GM19239 (cell line): ENCODE measurements at regions not wholly inside any gene's neighbourhood (a gene's known extent, or its start where the extent isn't known, plus 50 kb on each side); places are given as distances from the start of the nearest gene placed in this dataset.

Source experiments
- DNase-seq: peaks from one replicate; pipeline ENCODE4 v3.0.0; 2011; ENCODE audit warnings: low spot score; ENCODE audit not compliant: insufficient read length
- FAIRE-seq: peaks from 2 replicates; lab custom pipeline; 2011; peaks lifted over from hg19 to GRCh38; lab: Jason Lieb, UNC

DNA sequence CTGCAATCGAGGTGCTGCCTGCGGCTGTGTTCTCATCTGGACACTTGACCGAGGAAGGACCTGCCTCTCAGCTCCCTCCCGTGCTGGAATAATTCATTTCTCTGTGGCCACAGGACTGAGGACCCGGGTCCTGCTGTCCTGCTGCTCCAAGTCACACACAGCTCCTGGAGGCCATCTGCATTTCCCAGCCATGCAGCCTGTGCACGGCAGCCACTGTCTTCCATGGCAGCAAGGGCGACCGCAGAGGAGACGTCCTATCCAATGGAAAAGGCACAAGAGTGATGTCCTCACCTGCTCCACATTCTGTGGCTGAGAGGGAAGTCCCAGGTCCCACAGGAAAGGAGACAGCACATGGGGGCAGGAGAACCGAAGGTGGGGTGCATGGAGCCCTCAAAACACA is 495.8 kb downstream of the BRD1 start:
- FAIRE-seq: no peak
- DNase-seq: no peak

DNA sequence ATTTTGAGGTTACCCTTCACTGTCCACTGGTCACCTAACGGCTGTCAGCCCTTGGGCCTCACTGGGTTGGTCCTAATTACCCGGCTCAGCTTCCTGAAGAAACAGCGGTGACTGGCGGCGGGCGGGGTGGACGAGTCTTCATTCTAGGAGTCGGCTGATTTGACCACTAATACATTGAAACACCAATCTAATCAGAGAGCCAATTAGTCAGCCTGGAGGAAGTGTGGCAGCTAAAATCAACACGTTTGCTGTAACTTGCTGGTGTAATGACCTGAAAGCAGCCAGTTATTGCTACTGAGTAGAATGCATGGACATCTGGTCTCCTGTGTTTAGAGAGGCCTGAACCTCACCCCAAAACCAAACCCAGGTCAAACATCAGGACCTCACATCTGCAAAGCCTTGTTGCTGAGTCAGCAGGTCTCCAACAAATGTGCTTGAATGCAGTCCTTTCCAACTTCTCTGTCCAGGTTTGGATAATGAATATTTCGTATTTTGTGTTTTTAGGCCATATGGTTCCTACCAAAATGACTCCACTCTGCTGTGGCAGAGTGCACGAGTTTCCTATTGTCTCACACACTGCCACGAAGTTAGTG is 496.4 kb downstream of the BRD1 start:
- DNase-seq: no peak
- FAIRE-seq: no peak

DNA sequence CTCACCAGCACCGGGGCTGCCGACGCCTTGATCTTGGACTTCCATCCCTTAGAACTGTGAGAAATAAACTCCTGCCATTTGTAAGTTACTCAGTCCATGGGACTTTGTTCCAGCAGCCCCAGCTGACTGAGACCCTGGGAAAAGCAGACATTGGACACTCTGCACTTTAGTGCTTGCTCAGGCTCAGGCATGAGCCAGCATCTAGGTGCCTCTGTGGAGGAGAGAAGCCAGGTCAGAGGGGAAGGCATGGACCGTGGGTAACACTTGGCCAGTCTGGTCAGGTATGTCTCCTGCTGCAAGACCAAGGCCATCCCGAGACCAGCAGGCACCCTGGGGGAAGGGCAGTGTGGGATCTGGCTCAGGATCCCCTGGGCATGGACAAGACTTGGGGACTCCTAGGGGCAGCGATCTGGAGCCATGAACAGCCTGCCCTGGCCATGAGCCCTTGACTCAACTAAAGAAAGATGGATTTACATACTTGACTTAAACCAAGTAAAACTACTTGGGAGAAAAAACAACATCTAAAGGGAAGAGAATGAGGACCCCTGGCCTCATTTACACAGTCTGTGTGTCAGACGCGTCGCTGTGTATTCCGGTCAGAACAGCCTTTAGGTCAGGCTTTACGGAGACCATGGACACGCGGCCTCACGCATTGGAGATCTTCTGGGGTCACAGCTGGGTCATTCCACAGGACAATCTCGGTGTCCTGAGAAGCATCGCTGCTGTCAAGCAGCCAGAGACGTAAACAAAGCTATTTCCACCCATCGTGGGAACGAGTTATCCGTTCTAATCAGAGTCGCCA is 497.1 kb downstream of the BRD1 start:
- no peak for DNase-seq
- no peak for FAIRE-seq

DNA sequence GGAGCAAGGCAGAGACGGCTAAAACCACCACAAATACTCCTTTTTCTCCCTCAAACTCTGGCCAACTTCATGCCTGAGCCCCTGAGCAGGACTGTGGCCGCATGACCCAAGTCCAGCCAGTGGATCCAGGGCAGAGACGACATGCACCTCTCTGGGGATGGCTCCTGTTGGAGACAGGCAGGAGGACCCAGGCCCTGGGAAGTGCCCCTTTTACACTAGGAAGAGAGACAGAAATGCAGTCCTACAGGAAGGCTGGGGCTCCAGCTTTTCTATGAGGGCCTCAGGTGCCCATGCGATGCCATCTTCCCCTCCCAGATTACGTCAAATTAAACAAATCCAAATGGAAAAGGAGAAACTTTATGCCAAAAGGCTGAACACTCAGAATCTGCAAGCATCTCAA is 498.0 kb downstream of the BRD1 start:
- DNase-seq: no peak
- no peak for FAIRE-seq

DNA sequence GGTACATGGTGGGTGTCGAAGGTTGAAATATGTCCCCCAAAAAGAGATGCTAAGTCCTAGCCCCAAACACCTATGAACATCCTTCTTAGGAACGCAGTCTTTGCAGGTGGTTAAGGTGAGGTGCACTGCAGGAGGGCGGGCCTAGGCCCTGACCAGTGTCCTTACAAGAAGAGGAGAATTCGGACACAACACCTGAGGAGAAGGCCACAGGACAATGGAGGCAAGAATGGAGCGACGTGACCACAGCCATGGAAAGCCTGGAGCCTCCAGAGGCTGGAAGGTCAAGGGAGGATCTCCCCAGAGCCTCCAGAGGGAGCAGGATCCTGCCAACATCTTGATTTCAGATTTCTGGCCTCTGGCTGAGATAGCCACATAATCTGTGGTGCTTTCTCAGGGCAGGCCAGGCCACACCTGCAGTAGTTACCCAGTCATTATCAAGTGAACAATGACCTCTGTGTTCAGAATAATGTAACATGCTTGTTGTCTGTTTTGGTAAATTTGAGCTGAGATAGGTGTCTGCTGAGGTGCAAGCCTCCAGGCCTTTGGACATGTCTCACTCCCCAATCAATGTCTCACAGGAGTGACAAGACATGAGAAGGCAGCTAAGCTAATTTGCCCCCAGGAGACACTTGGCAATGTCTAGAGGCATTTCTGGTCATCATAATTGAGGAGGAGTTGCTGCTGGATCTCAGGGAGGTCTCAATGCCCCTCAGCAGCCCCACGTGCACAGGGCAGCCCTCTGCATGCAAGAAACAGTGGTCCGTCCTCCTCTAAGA is 498.9 kb downstream of the BRD1 start:
- no peak for DNase-seq
- no peak for FAIRE-seq

DNA sequence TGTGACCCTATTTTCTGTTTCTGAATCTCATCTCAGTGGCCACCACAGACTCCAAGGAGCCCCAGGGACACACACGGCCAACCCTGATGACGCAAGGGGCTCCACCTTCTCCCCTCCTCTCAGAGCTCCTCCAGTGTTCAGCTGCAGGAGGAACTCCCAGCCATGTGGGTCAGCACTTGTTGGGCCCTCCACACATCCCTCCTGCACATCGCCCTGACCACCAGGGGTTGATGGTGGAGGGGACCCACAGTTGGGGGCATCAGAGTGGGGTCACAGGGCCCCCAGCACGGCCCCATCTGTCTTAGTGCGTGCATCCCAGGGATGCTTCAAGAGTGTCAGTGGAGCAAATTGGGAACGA is 499.6 kb downstream of the BRD1 start:
- DNase-seq (no peak), FAIRE-seq (no peak)

DNA sequence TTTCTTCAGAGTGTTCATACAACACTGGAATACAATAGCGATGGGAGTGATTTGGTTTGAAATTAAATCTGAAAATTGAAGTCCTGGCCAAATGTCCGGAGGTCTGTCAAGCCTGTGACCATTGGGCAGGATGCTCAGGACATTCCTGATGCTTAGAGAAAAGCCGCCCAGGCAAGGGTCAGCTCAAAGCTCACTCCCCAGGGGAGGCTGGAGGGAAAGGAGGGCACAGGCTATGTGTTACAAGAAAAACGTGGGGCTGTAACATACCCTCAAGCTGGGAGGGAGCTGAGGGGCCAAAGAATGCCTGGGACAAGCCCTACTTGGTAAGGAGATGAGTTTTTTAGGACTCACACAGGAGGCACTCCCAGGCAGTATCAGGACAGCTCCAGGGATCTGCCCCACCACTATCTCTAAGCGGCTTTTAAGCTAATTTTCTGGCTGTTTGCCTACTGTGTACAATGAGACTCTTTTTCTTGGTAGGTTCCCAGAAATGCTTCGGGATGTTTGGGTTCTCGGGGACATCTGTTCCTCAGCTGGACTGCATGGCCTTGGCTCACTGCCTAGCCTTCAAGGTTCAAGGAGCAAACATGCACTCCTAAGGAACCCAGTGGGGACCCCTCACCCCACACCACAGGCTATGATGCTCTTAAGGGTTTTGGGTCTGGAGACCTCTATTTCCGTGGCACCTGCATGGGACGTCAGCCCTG is 500.1 kb downstream of the BRD1 start:
- DNase-seq (no peak), FAIRE-seq (no peak)

DNA sequence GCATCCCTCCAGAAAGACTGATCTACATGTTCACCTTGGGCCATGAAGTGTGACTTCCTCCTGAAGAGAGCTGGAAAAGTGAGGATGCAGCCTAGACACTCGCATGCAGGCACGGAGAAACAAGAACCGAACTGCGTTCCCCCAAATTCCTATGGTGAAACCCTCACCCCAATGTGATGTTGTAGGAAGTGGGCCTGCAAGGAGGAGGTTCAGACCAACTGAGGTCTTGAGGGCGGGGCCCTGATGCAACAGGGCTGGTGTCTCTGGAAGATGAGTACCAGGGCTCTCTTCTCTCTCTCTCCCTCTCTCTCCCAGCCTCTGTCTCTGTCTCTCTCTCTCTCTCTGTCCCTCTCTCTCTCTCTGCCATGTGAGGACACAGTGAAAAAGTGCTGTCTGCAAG is 501.1 kb downstream of the BRD1 start:
- FAIRE-seq: no peak
- DNase-seq: no peak

DNA sequence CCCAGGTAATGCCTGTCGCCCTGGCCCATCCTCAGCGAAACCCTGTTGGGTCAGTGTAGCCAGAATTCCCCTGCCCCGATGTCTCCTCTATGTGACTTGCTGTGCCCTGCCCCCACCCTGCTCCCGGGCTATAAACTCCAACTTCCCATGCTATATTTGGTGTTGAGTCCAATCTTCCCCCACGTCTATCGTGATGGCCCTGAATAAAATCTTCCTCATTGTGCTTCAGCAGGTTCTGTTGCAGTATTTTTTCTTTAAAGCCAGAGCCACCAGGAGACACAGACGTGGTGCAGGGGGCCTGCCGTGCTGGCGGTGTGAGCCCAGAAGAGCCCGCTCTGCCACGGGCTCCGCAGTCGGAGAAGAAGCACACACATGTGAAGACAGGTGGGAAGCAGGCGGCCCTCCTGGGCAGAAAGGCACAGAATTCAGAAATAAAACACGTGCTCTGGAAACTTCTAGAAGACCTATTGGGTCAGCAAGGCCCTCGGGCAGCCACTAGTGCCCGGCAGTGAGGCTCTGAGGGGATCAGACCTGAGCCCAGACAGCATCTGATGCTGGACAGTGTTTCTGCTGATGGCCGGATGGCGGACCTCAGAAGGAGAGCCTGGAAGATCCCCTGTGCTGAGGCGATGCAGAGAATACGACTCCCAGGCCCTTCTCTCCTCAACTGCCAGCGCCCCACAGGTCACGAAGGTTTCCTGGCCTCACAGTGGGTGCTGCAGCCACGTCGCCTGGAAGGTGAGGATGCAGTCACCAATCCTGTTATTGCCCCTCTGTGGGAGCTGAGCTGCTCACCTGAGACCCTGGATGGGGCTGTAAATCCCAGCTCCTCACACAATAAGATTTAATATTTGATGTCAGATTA is 501.9 kb downstream of the BRD1 start:
- DNase-seq (no peak), FAIRE-seq (no peak)

DNA sequence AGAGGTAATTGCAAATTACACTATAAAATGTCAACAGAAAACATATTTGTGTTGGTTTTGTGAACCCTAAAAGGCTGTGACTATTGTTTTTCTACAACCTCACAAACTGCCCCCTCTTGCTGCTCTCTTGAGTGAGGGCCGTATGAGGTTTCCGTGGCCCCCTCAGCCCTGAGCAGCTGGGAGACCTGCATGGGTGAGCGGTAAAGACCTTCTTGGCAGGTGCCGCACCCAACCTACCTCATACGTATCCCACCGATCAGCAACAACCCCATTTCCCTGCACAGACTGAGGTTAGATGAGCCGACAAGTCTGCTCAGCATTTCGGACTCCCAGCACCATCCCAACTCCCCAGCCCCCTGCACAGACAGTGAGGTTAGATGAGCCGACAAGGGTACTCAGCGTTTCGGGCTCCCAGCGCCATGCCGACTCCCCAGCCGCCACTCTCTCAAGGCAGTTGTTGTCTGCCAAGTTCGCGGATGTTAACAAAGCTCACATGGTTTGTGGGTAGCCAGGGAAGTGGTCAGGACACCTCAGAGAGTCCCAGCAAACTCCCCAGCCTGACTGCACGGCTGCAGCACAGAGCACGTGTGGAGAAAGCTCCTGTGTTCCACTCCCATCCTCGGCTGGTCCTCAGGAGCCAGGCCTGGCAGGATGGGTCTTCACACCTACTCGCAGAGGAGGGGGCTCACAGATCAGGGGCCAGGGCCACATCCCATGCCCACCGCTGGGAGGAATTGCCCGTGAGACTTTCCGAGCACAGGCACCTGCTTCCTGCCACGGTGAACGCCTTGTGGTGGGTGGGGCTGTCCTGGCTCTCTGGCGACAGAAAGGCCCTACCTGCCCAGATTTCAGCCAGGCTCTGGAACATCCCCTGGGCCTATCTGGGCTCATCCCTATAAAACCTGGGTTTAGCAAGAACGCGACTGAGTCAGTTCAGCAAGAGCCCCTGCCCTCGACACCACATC is 502.9 kb downstream of the BRD1 start:
- FAIRE-seq (no peak), DNase-seq (no peak)

DNA sequence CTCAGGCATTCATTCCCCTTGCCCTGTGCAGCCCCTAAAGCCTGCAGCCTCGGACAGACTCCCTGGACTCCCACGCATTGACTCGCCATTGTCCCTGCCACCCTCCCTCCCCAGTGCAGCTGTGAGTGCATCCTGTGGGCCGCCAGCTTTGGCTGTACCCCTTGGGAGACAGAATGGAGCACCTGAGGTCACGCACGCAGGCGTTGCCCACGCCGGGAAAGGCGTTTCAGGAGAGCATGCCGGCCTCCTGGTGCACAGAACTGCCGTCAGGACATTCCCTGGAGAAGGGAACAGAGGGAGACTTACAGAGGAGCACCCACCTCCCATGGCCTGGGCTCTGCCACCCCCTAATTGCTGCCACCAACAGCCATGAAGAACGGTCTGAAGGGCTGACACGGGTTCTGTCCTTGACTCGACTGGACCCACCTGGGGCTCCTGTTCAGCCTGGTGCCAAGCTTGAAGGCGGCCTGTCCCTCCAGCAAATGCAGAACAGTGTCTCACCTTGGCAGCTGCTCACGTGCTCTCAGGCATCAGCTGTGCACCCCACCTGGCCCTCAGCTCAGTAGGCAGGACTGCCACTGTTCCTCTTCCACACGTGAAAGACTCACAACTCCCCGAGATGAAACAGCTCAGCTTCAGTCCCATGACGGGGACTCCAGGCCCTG is 503.8 kb downstream of the BRD1 start:
- no peak for DNase-seq
- no peak for FAIRE-seq

DNA sequence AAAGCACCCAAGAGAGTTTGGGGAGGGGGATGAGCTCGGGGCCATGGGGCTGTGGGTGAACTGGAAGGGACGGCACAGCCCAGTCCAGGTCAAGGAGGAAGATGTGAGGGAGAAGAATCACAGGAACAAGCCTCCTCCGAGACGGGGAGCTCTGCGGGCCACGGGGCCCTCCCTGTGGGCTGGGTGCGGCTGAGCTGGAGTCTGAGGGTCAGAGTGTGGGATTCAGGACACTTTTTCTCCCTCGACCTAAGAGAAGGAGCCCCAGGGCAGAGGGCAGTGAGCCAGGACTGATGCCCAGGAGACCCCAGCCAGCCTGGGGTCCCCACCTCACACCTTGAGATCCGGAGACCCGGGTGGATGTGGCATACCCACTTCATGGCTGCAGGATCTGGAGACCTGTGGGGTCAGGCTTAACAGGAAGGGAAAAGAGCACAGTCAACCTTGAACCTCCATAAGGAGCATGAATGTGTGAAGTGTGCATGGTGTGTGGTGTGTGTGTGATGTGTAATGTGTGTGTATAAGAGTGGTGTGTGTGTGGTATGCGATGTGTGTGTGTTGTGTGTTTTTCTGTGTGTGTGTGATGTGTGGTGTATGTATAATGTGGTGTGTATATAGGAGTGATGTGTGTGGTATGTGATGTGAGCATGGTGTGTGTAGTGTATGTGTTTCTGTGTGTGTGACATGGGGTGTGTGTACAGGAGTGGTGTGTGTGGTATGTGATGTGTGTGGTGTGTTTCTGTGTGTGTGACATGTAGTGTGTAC is 504.6 kb downstream of the BRD1 start:
- FAIRE-seq (no peak), DNase-seq (no peak)

DNA sequence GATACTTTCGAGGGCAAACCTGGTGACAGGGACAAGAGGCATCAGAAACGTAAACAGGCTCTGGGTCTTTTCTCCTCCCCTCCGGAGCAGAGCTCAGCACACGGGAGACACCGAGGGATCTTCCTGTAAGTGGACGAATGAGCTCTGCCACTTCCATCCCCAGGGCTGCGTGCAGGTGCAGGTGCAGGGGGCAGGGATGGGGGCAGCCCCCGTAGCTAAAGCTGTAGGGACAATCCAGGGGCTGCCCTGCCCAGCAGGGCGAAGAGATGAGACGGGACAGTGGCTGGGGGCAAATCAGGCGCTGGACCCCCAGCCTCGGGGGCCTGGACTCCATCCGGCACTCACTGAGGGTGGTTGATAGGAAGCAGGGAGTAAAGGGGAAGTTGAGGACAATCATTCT is 505.4 kb downstream of the BRD1 start:
- DNase-seq (no peak), FAIRE-seq (no peak)

DNA sequence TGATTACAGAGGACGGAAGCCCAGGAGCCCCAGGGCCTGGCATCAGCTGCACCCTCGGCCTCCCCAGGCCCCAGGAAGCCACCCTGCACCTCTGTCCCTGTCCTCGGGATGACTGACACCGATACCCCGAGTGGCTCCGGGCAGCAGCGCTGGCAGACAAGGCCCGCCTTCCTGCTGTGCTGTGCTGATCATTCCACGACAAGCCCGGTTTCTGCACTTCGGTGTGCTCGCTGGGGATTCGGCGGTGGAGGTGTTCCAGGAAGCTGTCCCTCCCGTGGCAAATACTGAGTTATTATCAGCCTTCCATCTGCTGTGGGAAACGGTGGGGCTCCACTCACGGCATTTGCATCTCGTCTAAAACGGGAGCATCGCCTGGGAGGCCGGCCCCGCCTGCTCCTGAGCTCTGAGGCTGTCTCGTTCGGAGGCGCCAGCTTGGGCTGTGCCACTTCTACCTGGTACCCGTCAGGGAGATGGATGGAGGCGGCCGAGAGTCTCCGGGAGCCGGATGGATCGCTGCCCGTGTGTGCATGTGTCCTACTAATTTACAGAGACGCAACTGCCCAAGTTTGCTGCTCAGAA is 506.1 kb downstream of the BRD1 start:
- FAIRE-seq (no peak), DNase-seq (no peak)

DNA sequence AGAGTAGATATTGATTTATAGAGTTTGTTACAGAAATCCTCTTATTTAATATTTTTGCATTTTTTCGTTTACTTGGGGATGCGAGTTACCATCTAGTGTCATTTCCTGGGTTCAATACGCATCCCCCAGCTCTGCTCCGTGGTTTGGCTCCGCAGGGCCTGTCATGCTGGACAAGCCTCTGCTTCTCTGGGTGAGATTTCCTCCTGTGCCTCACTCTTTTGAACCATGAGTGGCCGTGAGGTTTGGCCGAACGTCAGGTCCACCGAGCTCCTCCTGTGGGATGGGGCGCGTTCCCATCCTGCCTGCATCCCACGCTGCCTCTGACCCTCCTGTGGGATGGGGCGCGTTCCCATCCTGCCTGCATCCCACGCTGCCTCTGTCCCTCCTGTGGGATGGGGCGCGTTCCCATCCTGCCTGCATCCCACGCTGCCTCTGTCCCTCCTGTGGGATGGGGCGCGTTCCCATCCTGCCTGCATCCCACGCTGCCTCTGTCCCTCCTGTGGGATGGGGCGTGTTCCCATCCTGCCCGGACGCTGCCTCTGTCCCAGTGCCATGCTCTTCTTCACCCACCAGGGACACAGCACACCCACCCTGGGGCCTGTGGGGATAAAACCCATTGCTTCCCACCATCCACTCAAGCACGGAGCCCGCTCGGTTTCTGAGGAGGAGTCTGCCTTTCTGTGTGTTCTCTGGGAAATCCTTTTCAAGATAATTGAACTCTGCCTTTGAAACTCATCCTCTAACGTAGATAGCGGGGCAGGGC is 506.8 kb downstream of the BRD1 start:
- DNase-seq: no peak
- no peak for FAIRE-seq

DNA sequence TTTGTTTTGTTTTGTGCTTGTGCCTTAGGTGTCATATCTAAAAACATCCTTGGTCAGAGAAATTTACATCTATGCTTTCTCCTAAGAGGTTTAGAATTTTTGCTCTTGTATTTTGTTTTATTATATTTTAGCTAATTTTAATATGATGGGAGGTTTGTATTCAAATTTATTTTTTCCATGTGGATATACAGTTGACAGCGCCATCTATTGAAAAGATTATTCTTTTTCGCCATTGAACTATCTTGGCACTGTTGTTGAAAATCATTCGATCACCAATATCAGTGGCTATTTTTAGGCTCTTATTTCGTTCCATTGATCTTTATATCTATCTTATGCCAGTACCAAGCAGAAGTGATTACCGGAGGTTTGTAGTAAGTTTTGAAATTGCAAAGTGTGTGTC is 510.3 kb downstream of the BRD1 start:
- DNase-seq: no peak

DNA sequence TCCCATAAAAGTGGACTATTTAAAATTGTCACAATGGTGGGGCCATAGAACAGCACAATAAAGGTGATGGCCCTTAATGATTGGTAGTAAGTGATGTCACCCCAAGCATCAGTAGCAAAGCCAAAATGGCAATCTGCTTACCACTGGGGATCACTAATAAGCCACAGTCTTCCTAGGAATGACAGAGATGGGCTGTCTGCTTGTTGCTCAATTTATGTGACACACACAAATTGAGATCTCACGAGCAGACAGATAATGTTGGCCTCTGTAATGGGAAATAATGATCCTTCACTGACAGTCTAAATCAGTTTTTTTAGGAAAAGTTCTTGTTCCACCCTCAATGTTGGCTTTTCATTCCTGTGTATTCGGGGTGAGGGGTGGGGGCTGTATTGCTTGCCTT is 515.1 kb downstream of the BRD1 start:
- FAIRE-seq: no peak
- no peak for DNase-seq

More for the DNA sequence above, 510.3 kb downstream of the BRD1 start:
- no peak for FAIRE-seq
